Activated T-cell treated with anti-CD3 and anti-CD28 coated beads, Interleukin-2, amount 50 U/mL, for 72 hours (primary cell): ENCODE measurements at regions not wholly inside any gene's neighbourhood (a gene's known extent, or its start where the extent isn't known, plus 50 kb on each side); places are given as distances from the start of the nearest gene placed in this dataset.

Experiments
- ATAC-seq, 2 donors: fragments of 150-1000 bp; cut with Tn5 transposase; replicated peaks in 1 of 2; 2 replicates each; pipeline ENCODE4 v1.10.0; 2021; ENCODE audit warnings: moderate library complexity in 2 of 2, mild to moderate bottlenecking in 1 of 2
- DNase-seq, 2 donors: peaks; one replicate each; pipeline ENCODE4 v3.0.0; 2021 to 2022; ENCODE audit warnings: mixed read lengths in 1 of 2
- H3K27ac Mint-ChIP-seq: one replicate; pipeline ENCODE4 v1.8.0; 2022; ENCODE audit warnings: mild to moderate bottlenecking, moderate library complexity, mixed read lengths
- H3K27me3 Mint-ChIP-seq: one replicate; pipeline ENCODE4 v1.8.0; 2022; ENCODE audit warnings: low read depth, mixed read lengths
- H3K36me3 Mint-ChIP-seq, 2 donors: one replicate each; pipeline ENCODE4 v1.8.0; 2022; ENCODE audit warnings: mixed read lengths in 2 of 2, mild to moderate bottlenecking in 1 of 2; ENCODE audit not compliant: insufficient read depth in 2 of 2
- H3K4me1 Mint-ChIP-seq: one replicate; pipeline ENCODE4 v1.8.0; 2022; ENCODE audit warnings: low read depth, mixed read lengths
- H3K4me3 Mint-ChIP-seq, 2 donors: one replicate each; pipeline ENCODE4 v1.8.0; 2022; ENCODE audit warnings: mild to moderate bottlenecking in 2 of 2, mixed read lengths in 2 of 2, moderate library complexity in 2 of 2
- H3K9me3 Mint-ChIP-seq, 2 donors: one replicate each; pipeline ENCODE4 v1.8.0; 2022; ENCODE audit warnings: mixed read lengths in 2 of 2

- Mint-ChIP-seq H3K9me3 (peaks cover 5% of the 10 kb centered on the region in 2 donors), H3K27ac (no peak overlapping the region), H3K36me3 (no peaks in the 10 kb centered on the region), H3K4me3 (no peak overlapping the region), H3K27me3 (no peaks in the 10 kb centered on the region), H3K4me1 (no peaks in the 10 kb centered on the region)
- DNase-seq (no peak), ATAC-seq (no peak)
Measured at GRCh38 chr9:79222483-79222882, 349.3 kb upstream of the TLE4 start.

GRCh38 chr9:79224672-79225433 is 346.9 kb upstream of the TLE4 start:
- DNase-seq, result no peak
- H3K4me3 Mint-ChIP-seq, result no peak overlapping the region
- no peaks in the 10 kb centered on the region for H3K36me3 Mint-ChIP-seq

GRCh38 chr9:79233542-79233941 is 338.2 kb upstream of the TLE4 start:
- H3K9me3 Mint-ChIP-seq, result peaks cover 0 to 3% of the 10 kb centered on the region in 2 donors
- no peak for ATAC-seq
- H3K4me1 Mint-ChIP-seq, result no peaks in the 10 kb centered on the region
- no peak for DNase-seq
- H3K27me3 Mint-ChIP-seq, result peaks cover 2% of the 10 kb centered on the region
- peaks cover 0 to 2% of the 10 kb centered on the region in 2 donors for H3K36me3 Mint-ChIP-seq
- no peak overlapping the region for H3K4me3 Mint-ChIP-seq
- no peak overlapping the region for H3K27ac Mint-ChIP-seq

More at GRCh38 chr9:79224672-79225433, 346.9 kb upstream of the TLE4 start:
- Mint-ChIP-seq H3K27me3 (no peaks in the 10 kb centered on the region), H3K27ac (no peak overlapping the region), H3K4me1 (no peaks in the 10 kb centered on the region), H3K9me3 (peaks cover 5 to 6% of the 10 kb centered on the region in 2 donors)
- ATAC-seq, result no peak

- Mint-ChIP-seq H3K9me3 (no peaks in the 10 kb centered on the region), H3K27me3 (peaks cover 5% of the 10 kb centered on the region), H3K27ac (no peak overlapping the region), H3K36me3 (no peaks in the 10 kb centered on the region), H3K4me3 (no peak overlapping the region), H3K4me1 (no peaks in the 10 kb centered on the region)
- DNase-seq, result no peak
- no peak for ATAC-seq
Measured at GRCh38 chr9:79236466-79236865, 335.3 kb upstream of the TLE4 start.

GRCh38 chr9:79237861-79238260 is 333.9 kb upstream of the TLE4 start:
- no peaks in the 10 kb centered on the region for H3K36me3 Mint-ChIP-seq
- H3K9me3 Mint-ChIP-seq, result no peaks in the 10 kb centered on the region
- peaks cover 5% of the 10 kb centered on the region for H3K27me3 Mint-ChIP-seq
- H3K4me3 Mint-ChIP-seq, result no peak overlapping the region
- ATAC-seq (no peak), DNase-seq (no peak)
- no peaks in the 10 kb centered on the region for H3K4me1 Mint-ChIP-seq
- no peak overlapping the region for H3K27ac Mint-ChIP-seq

- H3K4me3 Mint-ChIP-seq, result no peak overlapping the region
- no peaks in the 10 kb centered on the region for H3K36me3 Mint-ChIP-seq
- peaks cover 5% of the 10 kb centered on the region for H3K27me3 Mint-ChIP-seq
- DNase-seq (no peak), ATAC-seq (no peak)
- no peaks in the 10 kb centered on the region for H3K4me1 Mint-ChIP-seq
- peaks cover 0 to 2% of the 10 kb centered on the region in 2 donors for H3K9me3 Mint-ChIP-seq
- H3K27ac Mint-ChIP-seq, result no peak overlapping the region
Measured at GRCh38 chr9:79240774-79241173, 331.0 kb upstream of the TLE4 start.

- H3K4me1 Mint-ChIP-seq, result no peaks in the 10 kb centered on the region
- DNase-seq, result no peak
- no peak overlapping the region for H3K27ac Mint-ChIP-seq
- H3K4me3 Mint-ChIP-seq, result no peak overlapping the region
- ATAC-seq, result no peak
- H3K36me3 Mint-ChIP-seq, result no peaks in the 10 kb centered on the region
- peaks cover 0 to 4% of the 10 kb centered on the region in 2 donors for H3K9me3 Mint-ChIP-seq
- H3K27me3 Mint-ChIP-seq, result peaks cover 11% of the 10 kb centered on the region
Measured at GRCh38 chr9:79242489-79242888, 329.3 kb upstream of the TLE4 start.

- Mint-ChIP-seq H3K36me3 (no peaks in the 10 kb centered on the region), H3K4me1 (no peaks in the 10 kb centered on the region), H3K4me3 (no peak overlapping the region), H3K27ac (no peak overlapping the region), H3K27me3 (peaks cover 6% of the 10 kb centered on the region), H3K9me3 (peaks cover 0 to 6% of the 10 kb centered on the region in 2 donors)
- no peak for ATAC-seq
- DNase-seq, result no peak
Measured at GRCh38 chr9:79246170-79246569, 325.6 kb upstream of the TLE4 start.

GRCh38 chr9:79247021-79247420 is 324.7 kb upstream of the TLE4 start:
- H3K4me3 Mint-ChIP-seq, result no peak overlapping the region
- H3K4me1 Mint-ChIP-seq, result no peaks in the 10 kb centered on the region
- peaks cover 0 to 6% of the 10 kb centered on the region in 2 donors for H3K9me3 Mint-ChIP-seq
- DNase-seq (no peak), ATAC-seq (no peak)
- H3K27ac Mint-ChIP-seq, result no peak overlapping the region
- H3K36me3 Mint-ChIP-seq, result no peaks in the 10 kb centered on the region
- peaks cover 6% of the 10 kb centered on the region for H3K27me3 Mint-ChIP-seq

GRCh38 chr9:79250806-79251205 is 321.0 kb upstream of the TLE4 start:
- ATAC-seq (no peak), DNase-seq (no peak)
- H3K4me1 Mint-ChIP-seq, result no peaks in the 10 kb centered on the region
- no peak overlapping the region for H3K27ac Mint-ChIP-seq
- H3K9me3 Mint-ChIP-seq, result peaks cover 0 to 4% of the 10 kb centered on the region in 2 donors
- no peaks in the 10 kb centered on the region for H3K36me3 Mint-ChIP-seq
- no peak overlapping the region for H3K4me3 Mint-ChIP-seq
- peaks cover 12% of the 10 kb centered on the region for H3K27me3 Mint-ChIP-seq

- DNase-seq, result no peak
- H3K4me1 Mint-ChIP-seq, result no peaks in the 10 kb centered on the region
- no peak for ATAC-seq
- peaks cover 0 to 2% of the 10 kb centered on the region in 2 donors for H3K9me3 Mint-ChIP-seq
- H3K36me3 Mint-ChIP-seq, result no peaks in the 10 kb centered on the region
- H3K27ac Mint-ChIP-seq, result no peak overlapping the region
- no peak overlapping the region for H3K4me3 Mint-ChIP-seq
- peaks cover 10% of the 10 kb centered on the region for H3K27me3 Mint-ChIP-seq
Measured at GRCh38 chr9:79254900-79255650, 316.7 kb upstream of the TLE4 start.

GRCh38 chr9:79255651-79256260 is 316.0 kb upstream of the TLE4 start:
- Mint-ChIP-seq H3K27ac (no peak overlapping the region), H3K4me1 (no peaks in the 10 kb centered on the region), H3K9me3 (peaks cover 0 to 3% of the 10 kb centered on the region in 2 donors)

GRCh38 chr9:79256691-79257213 is 315.0 kb upstream of the TLE4 start:
- H3K36me3 Mint-ChIP-seq, result no peaks in the 10 kb centered on the region
- no peak overlapping the region for H3K4me3 Mint-ChIP-seq
- peaks cover 13% of the 10 kb centered on the region for H3K27me3 Mint-ChIP-seq
- no peaks in the 10 kb centered on the region for H3K4me1 Mint-ChIP-seq
- H3K9me3 Mint-ChIP-seq, result peaks cover 0 to 3% of the 10 kb centered on the region in 2 donors
- ATAC-seq (no peak), DNase-seq (no peak)
- H3K27ac Mint-ChIP-seq, result no peak overlapping the region

More at GRCh38 chr9:79255651-79256260, 316.0 kb upstream of the TLE4 start:
- no peak overlapping the region for H3K4me3 Mint-ChIP-seq
- H3K27me3 Mint-ChIP-seq, result peaks cover 13% of the 10 kb centered on the region
- no peak for DNase-seq
- H3K36me3 Mint-ChIP-seq, result no peaks in the 10 kb centered on the region
- ATAC-seq, result no peak
